IPS DF 4.7 (cell line): ENCODE measurements at regions not wholly inside any gene's neighbourhood (a gene's known extent, or its start where the extent isn't known, plus 50 kb on each side); places are given as distances from the start of the nearest gene placed in this dataset.

Experiments used
- DNase-seq: peaks from one replicate; pipeline ENCODE4 v3.0.0-alpha.2; 2013; ENCODE audit warnings: low spot score; ENCODE audit errors: extremely low read depth

GRCh38 chr21:41633627-41634026 is 125.7 kb upstream of the TMPRSS2 start:
- no peak for DNase-seq

GRCh38 chr21:41632748-41633475 is 125.0 kb upstream of the TMPRSS2 start:
- DNase-seq, result no peak

- no peak for DNase-seq
These were observed 123.9 kb upstream of the TMPRSS2 start for GRCh38 chr21:41631564-41632461.

- no peak for DNase-seq
These were observed 123.0 kb upstream of the TMPRSS2 start for GRCh38 chr21:41630917-41631316.

GRCh38 chr21:41630249-41630648 is 122.3 kb upstream of the TMPRSS2 start:
- DNase-seq, result no peak

GRCh38 chr21:41628256-41628655 is 120.3 kb upstream of the TMPRSS2 start:
- no peak for DNase-seq

GRCh38 chr21:41627428-41627827 is 119.5 kb upstream of the TMPRSS2 start:
- DNase-seq, result no peak

GRCh38 chr21:41626021-41626420 is 118.1 kb upstream of the TMPRSS2 start:
- no peak for DNase-seq

GRCh38 chr21:41625428-41625827 is 117.5 kb upstream of the TMPRSS2 start:
- no peak for DNase-seq

- no peak for DNase-seq
These were observed 116.8 kb upstream of the TMPRSS2 start for GRCh38 chr21:41624674-41625310.

- DNase-seq, result no peak
These were observed 116.0 kb upstream of the TMPRSS2 start for GRCh38 chr21:41623945-41624344.

- no peak for DNase-seq
These were observed 115.0 kb upstream of the TMPRSS2 start for GRCh38 chr21:41622831-41623548.

GRCh38 chr21:41622201-41622600 is 114.2 kb upstream of the TMPRSS2 start:
- DNase-seq, result no peak

- DNase-seq, result no peak
These were observed 113.6 kb upstream of the TMPRSS2 start for GRCh38 chr21:41621513-41621912.

GRCh38 chr21:41620982-41621381 is 113.0 kb upstream of the TMPRSS2 start:
- no peak for DNase-seq

GRCh38 chr21:41620541-41620940 is 112.6 kb upstream of the TMPRSS2 start:
- DNase-seq, result no peak

GRCh38 chr21:41616031-41616591 is 108.2 kb upstream of the TMPRSS2 start:
- no peak for DNase-seq

GRCh38 chr21:41615613-41616012 is 107.7 kb upstream of the TMPRSS2 start:
- DNase-seq, result no peak

GRCh38 chr21:41614511-41614910 is 106.6 kb upstream of the TMPRSS2 start:
- no peak for DNase-seq

GRCh38 chr21:41613533-41613909 is 105.6 kb upstream of the TMPRSS2 start:
- no peak for DNase-seq
